WTC11 (cell line): ENCODE measurements at regions not wholly inside any gene's neighbourhood (a gene's known extent, or its start where the extent isn't known, plus 50 kb on each side); places are given as distances from the start of the nearest gene placed in this dataset.

ENCODE experiments used
- ATAC-seq: fragments of 200-7000 bp; cut with Tn5 transposase; 2 replicates; pipeline ENCODE4 v1.10.0; 2021; ENCODE audit warnings: mild to moderate bottlenecking, moderate library complexity
- CTCF ChIA-PET: fragments of 300-600 bp; sonication (Branson Sonifier 250); formaldehyde crosslinking; loops from one replicate; lab custom pipeline; 2021; ENCODE audit warnings: antibody characterized with exemption; lab: Charles Lee
- POLR2A ChIA-PET: fragments of 350-600 bp; sonication (Branson Sonifier 250); formaldehyde crosslinking; loops from one replicate; lab custom pipeline; 2021; ENCODE audit warnings: antibody characterized with exemption; lab: Charles Lee
- DNase-seq: peaks from one replicate; pipeline ENCODE4 v3.0.0; 2021; ENCODE audit warnings: low spot score
- H3K27ac Mint-ChIP-seq: 2 replicates; pipeline ENCODE4 v1.8.0; 2021; ENCODE audit warnings: mixed read lengths
- H3K27me3 Mint-ChIP-seq: 2 replicates; pipeline ENCODE4 v1.8.0; 2021; ENCODE audit warnings: low read depth, mild to moderate bottlenecking, moderate library complexity, mixed read lengths
- H3K36me3 Mint-ChIP-seq: 2 replicates; pipeline ENCODE4 v1.8.0; 2021; ENCODE audit warnings: mixed read lengths
- H3K4me1 Mint-ChIP-seq: 2 replicates; pipeline ENCODE4 v1.8.0; 2022; ENCODE audit warnings: mixed read lengths
- H3K4me3 Mint-ChIP-seq: 2 replicates; pipeline ENCODE4 v1.8.0; 2021; ENCODE audit warnings: mild to moderate bottlenecking, moderate library complexity, mixed read lengths
- H3K9me3 Mint-ChIP-seq: 2 replicates; pipeline ENCODE4 v1.8.0; 2021; ENCODE audit warnings: mixed read lengths
- ELF4 ChIP-seq: sonication (generic); formaldehyde crosslinking; IDR thresholded peaks from 2 replicates; pipeline ENCODE4 v1.8.1; 2022; ENCODE audit warnings: low read depth, mild to moderate bottlenecking, moderate library complexity, missing genetic modification reagents
- HMGA2 ChIP-seq: fragments of 250-450 bp; sonication (Bioruptor Pico); IDR thresholded peaks from 2 replicates; pipeline ENCODE4 v1.4.0; 2021; ENCODE audit warnings: mild to moderate bottlenecking, moderate library complexity
- NR3C1 ChIP-seq: sonication (generic); formaldehyde crosslinking; conservative IDR thresholded peaks from 2 replicates; pipeline ENCODE4 v1.8.1; 2023; ENCODE audit warnings: low read depth, mild to moderate bottlenecking, missing genetic modification reagents
- TP53 ChIP-seq: sonication (generic); formaldehyde crosslinking; IDR thresholded peaks from 2 replicates; pipeline ENCODE4 v1.8.1; 2023; ENCODE audit warnings: mild to moderate bottlenecking, missing genetic modification reagents
- TF ChIP-seq, protein P1 (sequence below): sonication (generic); formaldehyde crosslinking; IDR thresholded peaks from 2 replicates; pipeline ENCODE4 v1.8.0; 2022; ENCODE audit warnings: missing genetic modification reagents
- TF ChIP-seq, protein P2 (sequence below): sonication (generic); formaldehyde crosslinking; IDR thresholded peaks from 2 replicates; pipeline ENCODE4 v1.8.0; 2023; ENCODE audit warnings: mild to moderate bottlenecking, missing genetic modification reagents
- TF ChIP-seq, protein P3 (sequence below): sonication (generic); formaldehyde crosslinking; IDR thresholded peaks from 2 replicates; pipeline ENCODE4 v1.8.1; 2023; ENCODE audit warnings: mild to moderate bottlenecking, missing genetic modification reagents
- TF ChIP-seq, protein P4 (sequence below): sonication (generic); formaldehyde crosslinking; IDR thresholded peaks from 2 replicates; pipeline ENCODE4 v1.8.0; 2023; ENCODE audit warnings: missing genetic modification reagents
- TF ChIP-seq, protein P5 (sequence below): sonication (generic); formaldehyde crosslinking; IDR thresholded peaks from 2 replicates; pipeline ENCODE4 v1.8.0; 2023; ENCODE audit warnings: missing genetic modification reagents, mild to moderate bottlenecking, borderline replicate concordance
- TF ChIP-seq, protein P6 (sequence below): sonication (generic); formaldehyde crosslinking; IDR thresholded peaks from 2 replicates; pipeline ENCODE4 v1.8.1; 2022; ENCODE audit warnings: mild to moderate bottlenecking, moderate library complexity, missing genetic modification reagents
- TF ChIP-seq, protein P7 (sequence below): sonication (generic); formaldehyde crosslinking; conservative IDR thresholded peaks from 2 replicates; pipeline ENCODE4 v1.8.1; 2023; ENCODE audit warnings: mild to moderate bottlenecking, low read depth, missing genetic modification reagents, moderate library complexity

DNA sequence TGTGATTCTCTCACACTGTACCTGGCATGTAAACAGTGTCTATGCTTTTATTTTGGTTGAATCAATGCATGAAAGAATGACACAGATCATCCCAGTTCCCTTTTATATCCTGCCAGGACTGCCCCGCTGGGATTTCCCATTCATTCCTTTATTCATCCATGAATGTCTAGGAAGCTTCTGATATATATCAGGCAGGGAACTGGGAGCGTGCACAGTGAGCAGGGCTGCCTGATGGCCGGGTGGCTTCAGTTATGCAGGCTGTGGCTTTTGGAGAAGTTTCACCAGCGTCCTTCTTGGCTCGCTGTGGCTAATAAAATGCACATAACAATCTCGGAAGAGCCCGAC is 789.0 kb downstream of the TBC1D22A start (continued):
- TF ChIP-seq, protein P1, sequence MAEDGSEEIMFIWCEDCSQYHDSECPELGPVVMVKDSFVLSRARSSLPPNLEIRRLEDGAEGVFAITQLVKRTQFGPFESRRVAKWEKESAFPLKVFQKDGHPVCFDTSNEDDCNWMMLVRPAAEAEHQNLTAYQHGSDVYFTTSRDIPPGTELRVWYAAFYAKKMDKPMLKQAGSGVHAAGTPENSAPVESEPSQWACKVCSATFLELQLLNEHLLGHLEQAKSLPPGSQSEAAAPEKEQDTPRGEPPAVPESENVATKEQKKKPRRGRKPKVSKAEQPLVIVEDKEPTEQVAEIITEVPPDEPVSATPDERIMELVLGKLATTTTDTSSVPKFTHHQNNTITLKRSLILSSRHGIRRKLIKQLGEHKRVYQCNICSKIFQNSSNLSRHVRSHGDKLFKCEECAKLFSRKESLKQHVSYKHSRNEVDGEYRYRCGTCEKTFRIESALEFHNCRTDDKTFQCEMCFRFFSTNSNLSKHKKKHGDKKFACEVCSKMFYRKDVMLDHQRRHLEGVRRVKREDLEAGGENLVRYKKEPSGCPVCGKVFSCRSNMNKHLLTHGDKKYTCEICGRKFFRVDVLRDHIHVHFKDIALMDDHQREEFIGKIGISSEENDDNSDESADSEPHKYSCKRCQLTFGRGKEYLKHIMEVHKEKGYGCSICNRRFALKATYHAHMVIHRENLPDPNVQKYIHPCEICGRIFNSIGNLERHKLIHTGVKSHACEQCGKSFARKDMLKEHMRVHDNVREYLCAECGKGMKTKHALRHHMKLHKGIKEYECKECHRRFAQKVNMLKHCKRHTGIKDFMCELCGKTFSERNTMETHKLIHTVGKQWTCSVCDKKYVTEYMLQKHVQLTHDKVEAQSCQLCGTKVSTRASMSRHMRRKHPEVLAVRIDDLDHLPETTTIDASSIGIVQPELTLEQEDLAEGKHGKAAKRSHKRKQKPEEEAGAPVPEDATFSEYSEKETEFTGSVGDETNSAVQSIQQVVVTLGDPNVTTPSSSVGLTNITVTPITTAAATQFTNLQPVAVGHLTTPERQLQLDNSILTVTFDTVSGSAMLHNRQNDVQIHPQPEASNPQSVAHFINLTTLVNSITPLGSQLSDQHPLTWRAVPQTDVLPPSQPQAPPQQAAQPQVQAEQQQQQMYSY = no peak

DNA sequence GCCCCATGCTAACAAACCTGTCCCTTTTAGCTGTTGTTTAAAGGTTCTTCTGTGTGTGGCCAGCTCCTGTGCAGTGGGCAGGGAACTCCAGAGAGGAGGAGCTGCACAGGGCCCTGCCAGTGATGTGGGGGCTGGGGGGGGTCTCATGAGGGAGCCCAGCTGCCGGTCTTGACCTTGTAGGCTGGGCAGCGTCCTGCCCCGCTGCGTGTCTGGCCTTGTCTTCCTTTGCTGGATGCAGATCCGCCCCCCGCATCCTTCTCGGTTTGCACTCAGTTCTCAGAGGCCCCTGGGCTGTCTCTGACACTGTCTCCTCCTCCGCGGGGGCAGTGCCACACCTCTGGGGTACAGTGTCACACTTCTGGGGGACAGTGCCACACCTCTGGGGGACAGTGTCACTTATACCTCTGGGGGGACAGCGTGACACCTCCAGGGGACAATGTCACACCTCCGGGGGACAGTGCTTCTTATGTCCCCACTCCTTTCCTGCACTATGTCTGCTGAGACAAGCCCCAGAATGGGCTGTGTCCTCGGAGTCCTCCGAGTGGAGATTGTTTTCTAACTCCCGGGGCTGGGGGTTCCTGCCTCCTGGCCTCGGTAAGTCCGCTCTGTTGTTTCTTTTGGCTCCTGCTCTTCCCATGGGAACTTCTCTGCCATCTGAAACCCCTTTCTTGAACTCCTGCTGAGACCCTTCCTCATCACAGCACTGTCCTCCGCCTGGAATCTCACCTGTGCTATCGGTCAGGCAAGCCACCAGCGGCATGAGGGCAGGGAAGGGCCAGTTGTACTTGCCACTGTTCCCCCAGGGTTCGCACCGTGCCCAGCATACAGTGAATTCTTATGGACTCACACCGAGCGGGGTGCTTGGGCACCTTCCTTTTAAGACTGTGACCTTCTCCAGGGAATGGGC is 788.3 kb downstream of the TBC1D22A start:
- TF ChIP-seq, protein P2, sequence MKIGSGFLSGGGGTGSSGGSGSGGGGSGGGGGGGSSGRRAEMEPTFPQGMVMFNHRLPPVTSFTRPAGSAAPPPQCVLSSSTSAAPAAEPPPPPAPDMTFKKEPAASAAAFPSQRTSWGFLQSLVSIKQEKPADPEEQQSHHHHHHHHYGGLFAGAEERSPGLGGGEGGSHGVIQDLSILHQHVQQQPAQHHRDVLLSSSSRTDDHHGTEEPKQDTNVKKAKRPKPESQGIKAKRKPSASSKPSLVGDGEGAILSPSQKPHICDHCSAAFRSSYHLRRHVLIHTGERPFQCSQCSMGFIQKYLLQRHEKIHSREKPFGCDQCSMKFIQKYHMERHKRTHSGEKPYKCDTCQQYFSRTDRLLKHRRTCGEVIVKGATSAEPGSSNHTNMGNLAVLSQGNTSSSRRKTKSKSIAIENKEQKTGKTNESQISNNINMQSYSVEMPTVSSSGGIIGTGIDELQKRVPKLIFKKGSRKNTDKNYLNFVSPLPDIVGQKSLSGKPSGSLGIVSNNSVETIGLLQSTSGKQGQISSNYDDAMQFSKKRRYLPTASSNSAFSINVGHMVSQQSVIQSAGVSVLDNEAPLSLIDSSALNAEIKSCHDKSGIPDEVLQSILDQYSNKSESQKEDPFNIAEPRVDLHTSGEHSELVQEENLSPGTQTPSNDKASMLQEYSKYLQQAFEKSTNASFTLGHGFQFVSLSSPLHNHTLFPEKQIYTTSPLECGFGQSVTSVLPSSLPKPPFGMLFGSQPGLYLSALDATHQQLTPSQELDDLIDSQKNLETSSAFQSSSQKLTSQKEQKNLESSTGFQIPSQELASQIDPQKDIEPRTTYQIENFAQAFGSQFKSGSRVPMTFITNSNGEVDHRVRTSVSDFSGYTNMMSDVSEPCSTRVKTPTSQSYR = no peak
- TF ChIP-seq TP53 (CRISPR knock-in tag) (no peak), NR3C1 (CRISPR knock-in tag) (no peak)
- no peak for ATAC-seq
- ChIA-PET POLR2A (no interaction called here), CTCF (no interaction called here)
- DNase-seq = no peak
- Mint-ChIP-seq H3K4me3 (no peak overlapping the region), H3K27me3 (0 out of 2 replicates have a peak, but pooled peaks cover 4% of the 10 kb centered on the region), H3K36me3 (no peaks in the 10 kb centered on the region), H3K9me3 (peaks cover 22% of the 10 kb centered on the region), H3K4me1 (peaks cover 8% of the 10 kb centered on the region), H3K27ac (no peak overlapping the region)

DNA sequence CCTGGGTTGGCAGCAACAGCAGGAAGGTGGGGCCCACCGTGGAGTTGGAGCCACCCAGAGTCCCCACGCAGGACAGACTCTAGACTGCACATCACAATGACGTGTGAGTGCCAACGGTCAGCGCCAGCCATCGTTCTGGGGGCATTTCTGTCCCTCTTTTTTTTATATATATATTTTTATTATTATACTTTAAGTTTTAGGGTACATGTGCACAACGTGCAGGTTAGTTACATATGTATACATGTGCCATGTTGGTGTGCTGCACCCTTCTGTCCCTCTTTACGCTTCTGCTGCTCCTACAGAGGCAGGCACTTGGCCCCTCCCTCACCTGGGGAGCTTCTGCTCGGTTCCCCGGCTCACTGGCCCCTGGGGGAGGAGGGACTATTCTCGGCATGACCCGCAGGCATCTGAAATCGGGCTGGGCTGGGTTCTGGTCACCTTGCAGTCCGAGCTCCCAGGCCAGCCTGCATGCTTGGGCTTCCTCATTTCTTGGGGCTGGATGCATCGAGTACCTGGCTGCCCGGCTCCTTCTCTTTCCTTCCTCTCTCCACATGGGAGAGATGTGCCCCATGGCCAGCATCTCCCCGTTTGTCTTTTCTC is 787.4 kb downstream of the TBC1D22A start:
- POLR2A ChIA-PET = no interaction called here
- Mint-ChIP-seq H3K27ac (no peak overlapping the region), H3K36me3 (no peaks in the 10 kb centered on the region; the same call in 1 of the 2 replicates), H3K27me3 (peaks cover 4% of the 10 kb centered on the region; the same call in 1 of the 2 replicates), H3K9me3 (peaks cover 31% of the 10 kb centered on the region), H3K4me1 (peaks cover 8% of the 10 kb centered on the region), H3K4me3 (no peak overlapping the region)
- DNase-seq (no peak), ATAC-seq (no peak)
- TF ChIP-seq, protein P3, sequence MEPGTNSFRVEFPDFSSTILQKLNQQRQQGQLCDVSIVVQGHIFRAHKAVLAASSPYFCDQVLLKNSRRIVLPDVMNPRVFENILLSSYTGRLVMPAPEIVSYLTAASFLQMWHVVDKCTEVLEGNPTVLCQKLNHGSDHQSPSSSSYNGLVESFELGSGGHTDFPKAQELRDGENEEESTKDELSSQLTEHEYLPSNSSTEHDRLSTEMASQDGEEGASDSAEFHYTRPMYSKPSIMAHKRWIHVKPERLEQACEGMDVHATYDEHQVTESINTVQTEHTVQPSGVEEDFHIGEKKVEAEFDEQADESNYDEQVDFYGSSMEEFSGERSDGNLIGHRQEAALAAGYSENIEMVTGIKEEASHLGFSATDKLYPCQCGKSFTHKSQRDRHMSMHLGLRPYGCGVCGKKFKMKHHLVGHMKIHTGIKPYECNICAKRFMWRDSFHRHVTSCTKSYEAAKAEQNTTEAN (CRISPR knock-in tag) = no peak
- TF ChIP-seq, protein P4, sequence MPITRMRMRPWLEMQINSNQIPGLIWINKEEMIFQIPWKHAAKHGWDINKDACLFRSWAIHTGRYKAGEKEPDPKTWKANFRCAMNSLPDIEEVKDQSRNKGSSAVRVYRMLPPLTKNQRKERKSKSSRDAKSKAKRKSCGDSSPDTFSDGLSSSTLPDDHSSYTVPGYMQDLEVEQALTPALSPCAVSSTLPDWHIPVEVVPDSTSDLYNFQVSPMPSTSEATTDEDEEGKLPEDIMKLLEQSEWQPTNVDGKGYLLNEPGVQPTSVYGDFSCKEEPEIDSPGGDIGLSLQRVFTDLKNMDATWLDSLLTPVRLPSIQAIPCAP = no peak
- TF ChIP-seq, protein P5, sequence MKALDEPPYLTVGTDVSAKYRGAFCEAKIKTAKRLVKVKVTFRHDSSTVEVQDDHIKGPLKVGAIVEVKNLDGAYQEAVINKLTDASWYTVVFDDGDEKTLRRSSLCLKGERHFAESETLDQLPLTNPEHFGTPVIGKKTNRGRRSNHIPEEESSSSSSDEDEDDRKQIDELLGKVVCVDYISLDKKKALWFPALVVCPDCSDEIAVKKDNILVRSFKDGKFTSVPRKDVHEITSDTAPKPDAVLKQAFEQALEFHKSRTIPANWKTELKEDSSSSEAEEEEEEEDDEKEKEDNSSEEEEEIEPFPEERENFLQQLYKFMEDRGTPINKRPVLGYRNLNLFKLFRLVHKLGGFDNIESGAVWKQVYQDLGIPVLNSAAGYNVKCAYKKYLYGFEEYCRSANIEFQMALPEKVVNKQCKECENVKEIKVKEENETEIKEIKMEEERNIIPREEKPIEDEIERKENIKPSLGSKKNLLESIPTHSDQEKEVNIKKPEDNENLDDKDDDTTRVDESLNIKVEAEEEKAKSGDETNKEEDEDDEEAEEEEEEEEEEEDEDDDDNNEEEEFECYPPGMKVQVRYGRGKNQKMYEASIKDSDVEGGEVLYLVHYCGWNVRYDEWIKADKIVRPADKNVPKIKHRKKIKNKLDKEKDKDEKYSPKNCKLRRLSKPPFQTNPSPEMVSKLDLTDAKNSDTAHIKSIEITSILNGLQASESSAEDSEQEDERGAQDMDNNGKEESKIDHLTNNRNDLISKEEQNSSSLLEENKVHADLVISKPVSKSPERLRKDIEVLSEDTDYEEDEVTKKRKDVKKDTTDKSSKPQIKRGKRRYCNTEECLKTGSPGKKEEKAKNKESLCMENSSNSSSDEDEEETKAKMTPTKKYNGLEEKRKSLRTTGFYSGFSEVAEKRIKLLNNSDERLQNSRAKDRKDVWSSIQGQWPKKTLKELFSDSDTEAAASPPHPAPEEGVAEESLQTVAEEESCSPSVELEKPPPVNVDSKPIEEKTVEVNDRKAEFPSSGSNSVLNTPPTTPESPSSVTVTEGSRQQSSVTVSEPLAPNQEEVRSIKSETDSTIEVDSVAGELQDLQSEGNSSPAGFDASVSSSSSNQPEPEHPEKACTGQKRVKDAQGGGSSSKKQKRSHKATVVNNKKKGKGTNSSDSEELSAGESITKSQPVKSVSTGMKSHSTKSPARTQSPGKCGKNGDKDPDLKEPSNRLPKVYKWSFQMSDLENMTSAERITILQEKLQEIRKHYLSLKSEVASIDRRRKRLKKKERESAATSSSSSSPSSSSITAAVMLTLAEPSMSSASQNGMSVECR (CRISPR knock-in tag) = no peak
- TF ChIP-seq HMGA2 (CRISPR knock-in tag) (no peak), ELF4 (CRISPR knock-in tag) (no peak)
- TF ChIP-seq, protein P6, sequence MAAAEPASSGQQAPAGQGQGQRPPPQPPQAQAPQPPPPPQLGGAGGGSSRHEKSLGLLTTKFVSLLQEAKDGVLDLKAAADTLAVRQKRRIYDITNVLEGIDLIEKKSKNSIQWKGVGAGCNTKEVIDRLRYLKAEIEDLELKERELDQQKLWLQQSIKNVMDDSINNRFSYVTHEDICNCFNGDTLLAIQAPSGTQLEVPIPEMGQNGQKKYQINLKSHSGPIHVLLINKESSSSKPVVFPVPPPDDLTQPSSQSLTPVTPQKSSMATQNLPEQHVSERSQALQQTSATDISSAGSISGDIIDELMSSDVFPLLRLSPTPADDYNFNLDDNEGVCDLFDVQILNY (CRISPR knock-in tag) = no peak
- TF ChIP-seq, protein P7, sequence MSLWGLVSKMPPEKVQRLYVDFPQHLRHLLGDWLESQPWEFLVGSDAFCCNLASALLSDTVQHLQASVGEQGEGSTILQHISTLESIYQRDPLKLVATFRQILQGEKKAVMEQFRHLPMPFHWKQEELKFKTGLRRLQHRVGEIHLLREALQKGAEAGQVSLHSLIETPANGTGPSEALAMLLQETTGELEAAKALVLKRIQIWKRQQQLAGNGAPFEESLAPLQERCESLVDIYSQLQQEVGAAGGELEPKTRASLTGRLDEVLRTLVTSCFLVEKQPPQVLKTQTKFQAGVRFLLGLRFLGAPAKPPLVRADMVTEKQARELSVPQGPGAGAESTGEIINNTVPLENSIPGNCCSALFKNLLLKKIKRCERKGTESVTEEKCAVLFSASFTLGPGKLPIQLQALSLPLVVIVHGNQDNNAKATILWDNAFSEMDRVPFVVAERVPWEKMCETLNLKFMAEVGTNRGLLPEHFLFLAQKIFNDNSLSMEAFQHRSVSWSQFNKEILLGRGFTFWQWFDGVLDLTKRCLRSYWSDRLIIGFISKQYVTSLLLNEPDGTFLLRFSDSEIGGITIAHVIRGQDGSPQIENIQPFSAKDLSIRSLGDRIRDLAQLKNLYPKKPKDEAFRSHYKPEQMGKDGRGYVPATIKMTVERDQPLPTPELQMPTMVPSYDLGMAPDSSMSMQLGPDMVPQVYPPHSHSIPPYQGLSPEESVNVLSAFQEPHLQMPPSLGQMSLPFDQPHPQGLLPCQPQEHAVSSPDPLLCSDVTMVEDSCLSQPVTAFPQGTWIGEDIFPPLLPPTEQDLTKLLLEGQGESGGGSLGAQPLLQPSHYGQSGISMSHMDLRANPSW = no peak
- CTCF ChIA-PET = no interaction called here
